ENCODE measurements at regions not wholly inside any gene's neighbourhood (a gene's known extent, or its start where the extent isn't known, plus 50 kb on each side); places are given as distances from the start of the nearest gene placed in this dataset.

DNA sequence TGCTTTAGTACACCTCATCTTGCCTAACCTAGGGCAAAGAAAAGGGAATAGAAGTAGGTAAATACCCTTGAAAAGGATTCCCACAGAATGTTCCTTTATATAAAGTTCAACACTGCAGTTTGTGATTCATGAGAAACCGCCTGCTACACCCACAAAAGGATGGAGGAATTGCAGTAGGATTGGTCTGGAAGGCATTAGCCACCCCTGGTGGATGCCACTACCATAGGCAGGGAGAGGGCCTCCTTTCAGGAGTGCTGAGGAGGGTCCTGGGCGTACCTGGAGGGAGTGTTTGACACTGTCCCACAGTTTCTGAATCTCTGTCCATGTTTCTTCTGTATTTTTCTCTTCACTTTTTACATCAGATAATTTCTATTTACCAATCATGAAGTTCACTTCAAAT is 221.8 kb upstream of the TMEM72 start:
- no peak for DNase-seq

DNA sequence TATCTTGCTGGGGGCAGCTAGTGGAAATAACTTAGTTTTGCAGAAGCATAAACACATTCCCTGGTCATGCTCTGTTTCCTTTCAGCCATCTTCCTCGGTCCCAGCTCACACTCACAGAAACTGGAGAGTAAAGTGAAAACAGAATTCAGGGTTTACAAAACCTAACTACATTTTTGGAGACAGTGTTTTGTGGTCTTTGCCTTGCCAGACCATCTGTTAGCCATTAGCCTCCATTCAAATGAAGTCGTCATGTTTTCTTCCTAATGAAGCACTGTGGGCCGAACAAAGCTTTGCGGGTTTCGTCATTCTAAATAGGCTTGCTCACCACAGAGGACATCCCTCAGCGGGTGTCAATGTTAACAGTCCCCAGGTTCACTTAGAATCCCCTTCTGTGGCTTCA is 214.6 kb upstream of the TMEM72 start:
- DNase-seq: no peak

DNA sequence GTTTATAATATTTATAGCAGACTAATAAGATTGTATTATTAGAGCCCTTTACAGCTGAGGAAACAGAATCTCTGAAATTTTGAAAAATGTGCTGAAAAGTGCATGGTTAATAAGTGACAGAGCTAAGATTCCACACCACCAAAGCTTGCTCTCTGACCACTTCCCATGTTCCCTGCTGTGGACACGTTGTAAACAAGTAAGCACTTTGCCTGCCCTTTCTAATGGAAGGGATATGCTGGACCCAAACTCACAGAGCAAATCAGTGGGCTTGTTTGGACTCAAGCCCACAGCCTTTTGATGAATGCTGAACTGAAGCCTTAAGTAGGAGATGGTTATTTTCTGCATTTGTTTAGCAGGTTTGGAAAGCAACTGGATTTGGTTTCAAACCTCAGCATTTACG is 214.0 kb upstream of the TMEM72 start:
- no peak for DNase-seq

DNA sequence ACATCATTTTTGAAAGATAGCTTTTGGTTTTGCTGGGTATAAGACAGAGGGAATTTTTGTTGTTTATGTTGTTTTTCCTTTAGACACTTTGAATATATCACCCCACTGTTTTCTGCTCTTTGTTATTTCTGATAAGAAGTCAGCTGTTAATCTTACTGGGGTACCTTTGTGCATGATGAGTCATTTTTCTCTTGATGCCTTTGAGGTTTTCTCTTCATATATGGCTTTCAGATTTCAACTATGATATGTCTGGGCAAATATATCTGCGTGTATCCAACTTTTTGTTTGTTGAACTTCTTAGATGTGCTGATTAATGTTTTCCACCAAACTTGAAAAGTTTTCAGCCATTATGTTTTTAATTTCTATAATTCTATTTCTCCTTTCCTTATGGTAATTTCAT is 208.6 kb upstream of the TMEM72 start:
- DNase-seq: no peak

DNA sequence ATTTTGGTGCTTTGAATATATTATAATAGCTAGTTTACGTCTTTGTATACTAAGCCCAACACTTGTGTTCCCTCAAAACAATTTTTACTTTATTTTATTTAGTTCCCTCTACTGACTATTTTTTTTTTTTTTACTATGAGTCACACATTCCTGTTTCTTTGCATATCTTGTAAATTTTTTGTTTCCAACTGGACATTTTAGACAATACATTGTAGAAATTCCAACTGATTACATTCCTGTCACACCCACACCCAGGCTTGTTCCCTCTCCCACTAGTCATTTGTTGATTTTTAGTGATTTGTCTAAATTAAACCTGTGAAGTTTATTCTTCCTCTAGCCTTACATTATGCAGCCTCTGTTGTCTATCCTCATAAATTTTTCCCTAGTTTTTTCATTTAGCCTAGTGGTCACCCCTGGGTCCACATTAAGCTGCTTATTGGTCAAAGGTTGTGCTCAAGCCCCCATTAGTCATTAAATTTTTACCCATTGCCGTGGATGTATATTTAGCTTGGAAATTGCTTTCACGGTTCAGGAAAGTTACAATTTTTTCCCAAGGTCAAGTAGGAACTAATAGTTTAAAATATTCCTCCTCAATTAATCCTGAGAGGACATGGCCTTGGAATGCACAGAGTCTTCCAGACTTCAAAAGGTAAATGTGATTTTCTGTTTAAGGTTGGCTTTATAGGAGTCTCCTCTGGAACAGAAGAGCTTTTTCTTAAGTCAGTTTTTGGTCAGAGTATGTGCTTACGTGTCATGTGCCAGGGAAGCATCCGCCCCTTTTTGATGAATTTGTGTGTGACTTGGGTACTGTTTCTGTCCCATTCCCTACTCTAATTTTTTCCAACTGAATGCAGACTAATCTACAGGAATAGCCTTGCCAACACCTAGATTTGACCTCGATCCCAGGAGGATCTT is 207.6 kb upstream of the TMEM72 start:
- DNase-seq: no peak

DNA sequence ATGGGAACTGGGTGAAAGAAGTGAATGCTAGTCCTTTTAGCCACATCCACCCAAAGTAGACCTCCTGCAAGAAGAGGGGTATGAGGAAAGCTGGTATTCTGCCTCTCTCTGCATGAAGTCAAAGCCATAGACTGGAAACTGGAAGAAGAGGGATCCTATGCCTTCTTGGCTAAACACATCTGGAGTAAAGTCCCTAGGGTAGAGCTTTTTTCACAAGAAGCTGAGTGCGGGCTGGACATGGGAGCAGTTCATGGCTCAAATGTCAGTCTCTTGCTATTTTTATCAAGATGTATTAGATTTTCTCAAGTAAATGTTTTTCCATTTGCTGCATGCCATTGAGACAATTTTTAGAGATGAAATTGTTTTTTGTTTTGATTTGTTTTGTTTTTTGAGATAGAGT is 206.5 kb upstream of the TMEM72 start:
- no peak for DNase-seq

DNA sequence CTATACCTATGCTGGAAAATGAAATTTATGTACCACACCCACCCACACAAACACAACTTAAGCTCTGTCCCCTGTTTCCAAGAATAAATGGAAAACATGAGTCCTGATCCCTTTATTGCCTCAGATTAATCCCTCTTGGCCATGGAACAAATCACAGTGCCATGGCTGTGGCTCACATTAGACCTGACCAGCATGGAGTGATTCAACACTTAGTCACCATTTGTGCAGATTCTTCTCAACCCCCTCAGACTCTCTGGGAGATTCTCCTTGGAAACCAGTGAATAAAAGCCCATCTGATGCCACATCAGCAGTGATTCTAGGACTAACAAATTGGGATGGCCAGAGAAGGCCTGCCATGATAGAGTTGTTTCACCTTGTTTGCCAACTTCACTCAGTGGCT is 204.4 kb upstream of the TMEM72 start:
- no peak for DNase-seq

DNA sequence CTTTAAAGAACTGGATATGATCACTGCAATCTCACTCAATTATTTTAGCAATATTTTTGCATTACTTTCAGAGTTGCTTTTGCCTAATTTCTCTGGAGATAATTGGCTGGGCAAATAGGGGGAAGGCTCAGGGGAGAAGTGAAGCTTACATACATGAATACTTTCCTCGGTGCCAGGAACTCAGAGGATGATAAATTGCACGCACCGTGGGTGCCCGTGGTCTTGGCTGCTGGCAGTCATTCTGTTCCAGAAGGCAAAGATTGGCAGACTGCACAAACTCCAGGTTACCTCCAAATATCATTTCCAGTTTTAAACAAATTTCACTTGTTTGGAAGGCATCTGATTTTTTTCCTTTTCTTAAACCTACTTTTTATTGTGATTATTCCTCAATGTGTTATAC is 197.8 kb upstream of the TMEM72 start:
- DNase-seq: no peak

DNA sequence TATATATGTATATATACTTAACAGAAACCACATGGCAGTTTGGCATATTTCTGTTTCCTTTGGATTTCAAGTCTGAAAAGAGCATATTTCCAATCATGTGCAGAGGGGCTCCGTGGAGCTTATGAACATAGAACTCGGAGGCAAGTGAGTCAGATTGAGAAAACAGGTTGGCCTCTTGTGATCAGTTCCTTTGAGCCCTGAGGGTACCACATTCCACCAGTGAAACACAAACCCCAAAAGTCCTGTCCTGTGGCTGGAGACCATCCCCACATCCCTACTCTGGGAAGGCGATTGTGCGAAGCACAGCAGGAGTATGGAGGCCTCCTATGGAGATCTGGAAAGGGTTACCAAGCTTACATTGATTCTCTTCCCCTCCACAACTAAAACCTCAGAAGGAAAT is 196.7 kb upstream of the TMEM72 start:
- no peak for DNase-seq

DNA sequence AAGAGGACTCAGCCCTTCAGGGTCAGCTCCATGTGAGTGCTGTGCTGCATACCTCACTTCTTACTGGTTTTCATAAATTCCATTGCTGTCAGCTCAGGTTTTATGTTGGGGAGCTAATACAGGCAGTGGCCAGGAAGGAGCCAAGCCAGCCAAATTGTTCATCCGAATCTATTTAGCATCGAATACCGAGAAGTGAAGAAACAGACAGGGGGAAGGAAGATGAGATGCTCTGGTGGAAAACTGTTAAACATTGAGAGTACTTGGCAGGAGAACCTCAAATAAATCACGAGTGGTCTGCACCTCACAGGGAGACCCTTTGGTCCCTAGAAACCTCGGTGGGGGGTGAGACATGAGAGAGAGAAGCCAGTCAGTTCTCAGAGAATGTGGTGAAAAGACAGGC is 196.0 kb upstream of the TMEM72 start:
- no peak for DNase-seq

DNA sequence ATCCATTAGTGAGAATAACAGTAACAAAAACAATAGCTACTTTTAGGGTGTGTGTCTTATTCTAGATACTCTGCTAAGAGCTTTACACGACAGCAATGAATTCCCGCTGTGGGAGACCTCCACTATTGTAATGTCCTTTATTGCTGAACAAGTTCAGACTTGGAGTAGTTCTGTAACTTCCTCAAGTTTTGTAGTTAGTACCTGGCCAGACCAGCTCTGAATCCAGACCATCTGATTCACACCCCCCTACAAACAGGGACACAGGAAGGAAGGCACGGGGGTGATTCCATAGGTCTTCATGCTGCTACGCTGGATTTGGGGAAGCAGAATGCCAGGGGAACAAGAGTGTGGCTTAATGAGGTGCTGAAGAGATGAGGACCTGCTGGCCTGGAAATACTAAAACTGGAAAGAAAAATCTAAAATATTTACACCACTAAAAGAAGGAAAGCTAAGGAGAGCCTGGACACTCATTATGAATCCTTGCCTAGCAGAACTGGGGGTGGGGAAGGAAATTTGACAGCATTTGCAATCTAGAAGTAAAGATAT is 194.6 kb upstream of the TMEM72 start:
- no peak for DNase-seq

DNA sequence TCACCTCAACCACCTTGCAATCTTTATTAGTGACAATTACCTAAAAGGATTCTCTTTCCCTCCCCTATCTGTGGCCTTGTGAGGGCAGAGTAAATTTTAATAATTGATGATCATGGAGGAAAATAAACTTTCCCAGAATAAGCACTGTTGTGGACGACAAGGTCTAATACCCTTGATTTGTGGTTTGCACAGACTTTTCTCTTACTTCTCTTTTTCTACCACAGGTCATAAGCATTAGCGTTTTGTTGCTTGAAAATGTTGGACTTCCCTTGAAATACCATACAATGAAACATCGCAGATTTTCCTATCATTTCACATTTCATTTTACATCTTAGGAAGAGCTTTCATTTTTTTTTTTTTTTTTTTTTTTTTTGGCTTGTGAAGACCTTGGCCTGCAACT is 188.1 kb upstream of the TMEM72 start:
- DNase-seq: no peak

DNA sequence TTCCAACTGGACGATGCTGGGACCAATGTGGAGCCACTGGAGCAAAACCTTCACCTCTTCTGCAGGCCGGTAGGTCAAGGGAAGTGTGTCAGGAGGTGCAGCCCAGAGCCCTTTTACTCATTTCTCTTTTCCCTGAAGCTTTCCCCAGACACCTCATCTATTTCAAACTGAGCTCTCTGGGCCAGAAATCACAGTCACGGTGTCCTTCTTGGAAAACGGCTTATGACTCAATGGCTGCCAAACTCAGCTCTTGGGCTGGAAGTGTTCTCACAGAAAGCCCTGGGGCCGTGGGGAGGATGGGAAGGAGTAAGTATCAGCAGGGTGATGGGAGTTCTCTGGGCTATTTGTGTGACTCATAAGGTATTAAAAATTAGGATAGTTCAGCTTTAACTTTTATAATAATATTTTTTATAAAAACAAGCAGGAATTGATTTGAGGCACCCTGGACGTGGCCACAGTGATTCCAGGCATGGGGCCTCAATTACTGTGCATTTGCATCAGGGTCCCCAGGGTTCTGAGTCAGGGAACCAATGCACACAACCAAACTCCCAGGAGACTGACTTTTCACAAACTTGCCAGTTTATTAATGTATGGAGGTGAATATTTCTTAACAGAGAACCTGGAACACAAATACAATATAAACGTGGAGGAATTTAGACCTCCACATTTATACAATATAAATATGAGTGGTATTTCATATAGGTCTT is 187.4 kb upstream of the TMEM72 start:
- DNase-seq: no peak

DNA sequence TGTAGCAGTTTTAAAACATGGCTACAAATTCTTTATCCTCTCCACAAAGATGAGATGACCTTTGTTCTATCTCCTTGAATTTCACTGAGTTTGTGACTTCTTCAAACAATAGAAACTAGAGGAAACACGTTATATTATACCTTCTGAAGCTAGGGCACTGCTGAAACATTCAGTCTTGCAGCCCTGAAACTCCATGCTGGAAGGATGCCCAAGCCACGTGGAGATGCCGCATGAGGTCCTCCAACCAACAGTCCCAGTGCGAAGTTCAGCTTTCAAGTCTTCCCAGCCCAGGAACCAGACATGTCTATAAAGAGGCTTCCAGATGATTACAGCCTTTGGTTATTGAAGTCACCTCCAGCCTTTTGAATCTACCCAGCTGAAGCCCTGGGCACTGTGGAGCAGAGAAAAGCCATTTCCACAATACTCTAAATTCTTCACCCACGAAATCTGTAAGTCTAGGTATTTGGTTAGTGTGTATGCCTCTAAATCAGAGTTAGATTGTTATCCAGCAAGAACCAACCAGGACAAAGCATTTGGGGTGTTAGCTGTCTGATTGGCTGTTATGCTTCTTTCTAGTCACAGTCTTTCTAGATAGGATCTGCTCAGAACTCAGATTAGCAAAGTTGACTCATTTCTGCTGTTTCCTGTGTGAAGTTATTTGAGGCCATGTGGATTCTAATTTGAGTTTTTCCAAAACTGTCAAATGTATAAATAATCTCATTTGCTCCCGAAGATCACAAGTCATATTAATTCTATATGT is 186.5 kb upstream of the TMEM72 start:
- peak; percentile 70 for DNase-seq

DNA sequence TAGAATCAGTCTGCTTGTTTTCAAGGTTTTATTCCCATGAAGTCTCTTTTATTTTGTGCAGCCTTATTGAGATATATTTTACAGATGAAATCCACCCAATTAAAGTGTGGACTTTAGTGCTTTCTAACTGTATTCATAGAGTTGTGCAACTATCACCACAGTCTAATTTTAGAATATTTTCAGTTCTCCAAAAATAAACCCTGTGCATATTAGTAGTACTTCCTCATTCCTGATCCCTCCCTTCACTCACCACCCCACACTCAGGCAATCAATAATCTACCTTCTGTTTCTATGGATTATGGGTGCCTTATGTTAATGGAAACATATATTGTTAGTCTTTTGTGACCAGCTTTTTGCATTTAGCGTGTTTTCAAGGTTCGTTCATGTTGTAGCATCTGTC is 185.7 kb upstream of the TMEM72 start:
- peak; percentile 46 for DNase-seq

DNA sequence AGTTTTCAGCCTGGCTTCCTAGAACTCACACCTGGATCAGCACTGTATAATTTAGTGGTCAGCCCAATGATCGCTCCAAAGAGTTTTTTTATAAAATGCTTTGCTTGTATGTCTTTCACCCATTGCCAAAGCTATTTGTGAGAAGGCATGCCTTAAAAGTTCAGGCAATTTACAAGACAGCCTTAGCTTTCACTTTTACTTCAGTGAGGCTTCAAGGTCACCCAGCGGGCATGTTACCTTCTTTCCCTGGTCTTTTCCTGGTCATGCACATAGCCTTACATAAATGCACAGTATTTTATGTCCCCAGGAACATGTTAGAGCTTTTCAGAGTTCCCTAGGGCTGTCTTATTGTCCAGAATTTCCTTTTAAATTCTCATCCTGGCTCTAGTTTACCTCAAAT is 179.9 kb upstream of the TMEM72 start:
- no peak for DNase-seq

DNA sequence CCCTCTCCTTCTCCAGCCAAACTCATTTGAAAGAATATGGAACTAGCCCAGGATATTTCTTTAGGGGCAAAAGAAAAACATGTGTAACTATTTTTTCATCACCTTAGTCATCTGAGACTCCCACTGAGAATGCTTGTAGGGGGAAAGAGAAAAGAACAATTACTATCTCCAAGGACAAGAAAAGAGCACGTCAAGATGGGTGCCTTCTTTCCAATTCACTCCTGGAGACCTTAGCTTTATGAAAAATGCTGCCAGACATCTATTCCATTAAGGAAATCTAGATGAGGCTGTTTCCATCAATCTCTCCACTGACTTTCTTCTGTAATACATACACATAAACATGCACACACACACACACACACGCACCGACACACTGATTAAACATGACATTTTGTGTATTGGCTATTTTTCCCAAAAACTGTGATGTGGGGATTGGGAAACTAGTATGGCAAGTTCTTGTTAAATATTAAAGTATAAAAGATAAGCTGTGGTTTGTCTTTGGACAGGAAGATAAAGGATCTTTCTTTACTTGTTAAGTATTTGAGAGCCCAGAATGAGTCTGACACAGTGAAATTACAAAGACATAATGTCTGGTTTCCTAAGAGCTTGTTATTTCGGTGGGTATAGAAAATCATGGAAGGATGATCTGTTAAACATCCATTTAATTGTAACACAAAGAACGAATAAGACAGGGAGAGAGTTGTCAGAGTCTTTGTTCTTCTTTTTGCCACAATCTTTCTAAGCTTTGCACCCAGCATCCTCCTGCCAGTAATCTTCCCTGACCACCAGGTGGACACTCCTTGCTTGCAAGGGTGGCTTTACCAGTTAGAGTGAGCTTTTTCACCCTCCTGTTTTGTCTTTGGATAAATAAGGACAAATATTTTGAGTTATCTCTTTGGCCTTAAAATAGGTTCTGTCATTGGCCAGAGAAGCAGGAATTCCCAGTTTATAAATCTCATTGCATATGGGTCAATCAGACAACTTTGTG is 177.3 kb upstream of the TMEM72 start:
- peak; percentile 43 for DNase-seq

DNA sequence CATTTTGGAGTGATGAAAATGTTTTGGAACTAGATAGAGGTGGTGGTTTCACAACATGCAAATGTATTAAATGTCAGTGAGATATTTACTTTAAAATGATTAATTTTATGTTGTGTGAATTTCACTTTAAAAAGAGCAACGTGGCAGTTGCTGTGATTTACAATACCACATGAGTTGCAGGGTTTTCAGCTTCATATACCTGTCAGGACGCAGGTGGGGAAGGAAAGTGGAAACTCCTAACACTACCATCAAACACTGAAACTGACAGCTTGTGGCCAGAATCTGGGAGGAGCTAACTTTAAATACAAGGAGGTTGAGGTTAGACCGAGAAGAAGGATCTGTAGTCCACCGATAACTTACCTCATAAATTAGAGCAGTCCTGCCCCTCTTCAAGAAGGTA is 168.9 kb upstream of the TMEM72 start:
- DNase-seq: peak; percentile 66

DNA sequence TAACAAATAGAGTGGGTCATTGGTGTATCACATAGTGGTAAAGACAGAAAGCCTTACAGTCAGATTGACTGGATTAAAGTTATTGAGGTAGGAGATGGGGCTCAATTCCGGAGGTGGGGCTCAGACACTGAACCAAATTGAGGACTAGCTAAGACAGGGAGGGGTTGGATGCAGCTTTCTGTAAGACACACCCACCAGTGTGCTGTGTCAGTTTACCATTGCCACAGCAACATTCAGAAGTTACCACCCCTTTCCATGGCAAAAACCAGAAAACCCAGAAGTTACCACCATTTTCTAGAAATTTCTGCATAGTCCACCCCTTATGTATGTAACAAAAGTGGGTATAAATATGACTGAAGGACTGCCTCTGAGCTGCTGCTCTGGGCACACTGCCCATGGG is 167.6 kb upstream of the TMEM72 start:
- no peak for DNase-seq

DNA sequence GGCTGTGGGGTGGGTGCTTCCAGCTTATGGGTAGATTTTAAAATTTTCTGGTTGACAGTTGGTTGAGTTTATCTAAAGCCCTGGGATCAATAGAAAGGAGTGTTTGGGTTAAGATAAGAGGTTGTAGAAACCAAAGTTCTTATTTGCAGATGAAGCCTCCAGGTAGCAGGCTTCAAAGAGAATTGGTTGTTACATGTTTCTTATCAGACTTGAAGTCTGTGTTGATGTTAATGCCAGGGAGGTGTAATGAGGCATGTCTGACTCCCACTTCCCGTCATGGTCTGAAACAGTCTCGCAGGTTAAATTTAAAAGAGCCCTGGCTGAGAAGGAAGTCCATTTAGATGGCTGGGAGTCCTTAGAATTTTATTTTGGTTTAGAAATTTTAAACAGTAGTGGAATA is 165.2 kb upstream of the TMEM72 start:
- DNase-seq: no peak

DNA sequence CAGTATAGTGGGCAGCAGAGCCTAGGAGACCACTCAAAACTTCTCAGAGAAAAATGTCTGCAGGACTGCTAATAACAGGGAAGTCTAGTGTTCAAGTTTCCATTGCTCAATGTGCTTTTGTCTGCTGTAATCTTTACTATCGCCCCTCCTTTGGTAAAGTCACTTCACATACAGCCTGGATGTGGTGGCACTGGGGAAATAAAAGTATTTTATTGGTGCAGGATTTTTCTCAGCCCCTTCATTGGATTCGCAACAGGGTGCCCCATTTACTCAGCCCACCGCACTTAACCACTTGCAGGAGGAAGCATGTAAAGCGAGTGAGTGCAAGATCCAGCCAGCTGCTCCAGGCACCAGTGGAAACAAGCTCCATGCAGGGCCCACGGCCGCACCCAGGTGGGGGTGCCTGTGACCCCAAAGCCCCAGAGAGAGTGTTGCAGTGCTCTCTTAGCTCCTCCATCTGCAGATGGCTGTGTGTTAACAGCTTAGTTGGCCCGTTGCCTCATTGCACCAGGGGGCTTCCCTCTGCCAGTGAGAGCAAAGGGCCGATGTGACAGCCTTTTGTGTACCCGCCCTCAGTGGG is 163.5 kb upstream of the TMEM72 start:
- DNase-seq: no peak

DNA sequence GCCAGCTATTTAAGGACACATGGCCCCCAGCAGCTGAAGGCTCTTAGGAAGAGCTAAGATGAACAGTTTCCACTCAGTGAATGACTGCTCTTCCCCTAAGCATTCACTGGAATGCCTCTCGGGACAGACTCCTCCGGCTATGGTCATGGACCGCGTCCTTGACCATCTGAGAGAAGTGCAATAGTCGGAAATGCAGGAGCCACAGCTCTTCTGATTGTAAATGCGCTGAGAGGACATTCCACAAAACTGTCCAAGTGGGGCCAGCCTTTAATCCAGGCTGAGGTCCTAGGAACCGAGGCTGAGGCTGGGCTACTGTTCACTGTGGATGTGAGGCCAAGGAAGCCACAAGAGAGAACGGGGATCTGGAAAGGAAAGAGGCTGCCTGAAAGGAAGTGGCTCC is 162.0 kb upstream of the TMEM72 start:
- DNase-seq: no peak
